ENCODE measurements at regions not wholly inside any gene's neighbourhood (a gene's known extent, or its start where the extent isn't known, plus 50 kb on each side); places are given as distances from the start of the nearest gene placed in this dataset.
"Not testable (repeated sequence)": the region's sequence is repeated elsewhere in the genome, so short reads cannot be mapped to it uniquely, and the experiment has no call there.

DNA sequence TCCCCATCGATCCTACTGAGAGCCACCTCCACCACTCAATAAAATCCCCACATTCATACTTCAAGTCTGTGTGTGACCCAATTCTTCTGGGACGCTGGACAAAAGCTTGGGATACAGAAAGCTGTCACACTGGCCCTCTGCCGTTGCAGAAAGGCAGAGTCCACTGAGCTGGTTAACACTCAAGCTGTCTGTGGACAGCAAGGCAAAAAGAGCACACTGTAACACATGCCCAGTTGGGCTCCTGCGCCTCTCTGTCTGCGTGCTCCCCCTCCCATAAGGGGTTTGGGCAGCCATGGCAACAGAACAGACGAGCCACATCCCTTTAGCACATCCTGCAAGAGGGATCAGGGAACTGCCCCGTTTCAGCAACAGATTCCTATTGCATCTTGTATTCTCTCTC lies 106.9 kb upstream of the RGPD4 start:
- Mint-ChIP-seq H3K36me3 (ENCODE audit: low read depth) (no peaks in the 10 kb centered on the region), H3K27ac (no peak overlapping the region), H3K9me3 (no peaks in the 10 kb centered on the region), H3K27me3 (ENCODE audit: low read depth) (peaks cover 4% of the 10 kb centered on the region), H3K4me1 (peaks cover 6% of the 10 kb centered on the region), H3K4me3 (no peak overlapping the region)
- TF ChIP-seq, protein P1, sequence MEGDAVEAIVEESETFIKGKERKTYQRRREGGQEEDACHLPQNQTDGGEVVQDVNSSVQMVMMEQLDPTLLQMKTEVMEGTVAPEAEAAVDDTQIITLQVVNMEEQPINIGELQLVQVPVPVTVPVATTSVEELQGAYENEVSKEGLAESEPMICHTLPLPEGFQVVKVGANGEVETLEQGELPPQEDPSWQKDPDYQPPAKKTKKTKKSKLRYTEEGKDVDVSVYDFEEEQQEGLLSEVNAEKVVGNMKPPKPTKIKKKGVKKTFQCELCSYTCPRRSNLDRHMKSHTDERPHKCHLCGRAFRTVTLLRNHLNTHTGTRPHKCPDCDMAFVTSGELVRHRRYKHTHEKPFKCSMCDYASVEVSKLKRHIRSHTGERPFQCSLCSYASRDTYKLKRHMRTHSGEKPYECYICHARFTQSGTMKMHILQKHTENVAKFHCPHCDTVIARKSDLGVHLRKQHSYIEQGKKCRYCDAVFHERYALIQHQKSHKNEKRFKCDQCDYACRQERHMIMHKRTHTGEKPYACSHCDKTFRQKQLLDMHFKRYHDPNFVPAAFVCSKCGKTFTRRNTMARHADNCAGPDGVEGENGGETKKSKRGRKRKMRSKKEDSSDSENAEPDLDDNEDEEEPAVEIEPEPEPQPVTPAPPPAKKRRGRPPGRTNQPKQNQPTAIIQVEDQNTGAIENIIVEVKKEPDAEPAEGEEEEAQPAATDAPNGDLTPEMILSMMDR (IDR thresholded peaks at IDR 0.05; ENCODE audit: unreplicated experiment in 3 of 3) = no peak

DNA sequence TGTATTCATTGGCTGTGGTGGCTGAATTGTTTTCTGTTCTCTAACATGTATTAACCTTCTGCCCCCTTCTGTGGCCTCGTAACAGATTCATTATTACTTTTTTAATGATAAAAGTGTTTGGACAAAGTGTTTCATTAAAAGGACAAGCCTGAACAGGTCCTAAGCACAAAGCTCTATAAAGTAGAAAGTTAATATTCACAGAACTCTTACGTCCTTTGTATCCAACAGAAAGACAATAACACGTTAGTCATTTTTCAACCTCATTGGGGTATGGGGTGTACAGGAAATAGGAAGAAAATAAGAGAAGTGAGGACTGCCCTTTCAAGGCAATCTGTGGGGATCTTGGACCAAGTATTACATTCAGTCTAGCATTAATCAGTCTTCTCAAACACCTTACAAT lies 105.5 kb upstream of the RGPD4 start:
- H3K4me1 Mint-ChIP-seq = peaks cover 6% of the 10 kb centered on the region
- TF ChIP-seq, protein P1 (IDR thresholded peaks at IDR 0.05; ENCODE audit: unreplicated experiment in 3 of 3) = no peak
- peaks cover 8% of the 10 kb centered on the region for H3K27me3 Mint-ChIP-seq (ENCODE audit: low read depth)
- H3K4me3 Mint-ChIP-seq = no peak overlapping the region
- no peaks in the 10 kb centered on the region for H3K9me3 Mint-ChIP-seq
- no peak overlapping the region for H3K27ac Mint-ChIP-seq
- H3K36me3 Mint-ChIP-seq (ENCODE audit: low read depth) = no peaks in the 10 kb centered on the region

DNA sequence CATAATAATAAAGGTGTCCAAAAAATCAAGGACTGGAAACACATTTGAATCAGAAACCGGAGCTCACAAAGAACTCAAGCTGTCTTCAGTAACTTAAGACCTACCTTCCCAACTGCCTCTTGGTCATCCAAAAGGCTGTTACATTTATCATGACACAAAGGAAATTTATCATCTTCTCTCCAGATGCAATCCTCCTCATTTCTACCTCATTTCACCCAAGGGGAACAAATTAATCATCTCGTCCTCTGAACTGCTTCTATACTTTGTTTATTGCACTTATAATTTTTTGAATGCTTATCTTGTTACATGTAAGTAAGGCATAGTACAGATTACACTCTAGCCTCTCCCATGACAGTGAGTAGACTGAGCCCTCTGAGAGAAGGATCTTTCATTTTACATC lies 105.1 kb upstream of the RGPD4 start:
- no peak overlapping the region for H3K27ac Mint-ChIP-seq
- H3K9me3 Mint-ChIP-seq = no peaks in the 10 kb centered on the region
- H3K36me3 Mint-ChIP-seq (ENCODE audit: low read depth) = no peaks in the 10 kb centered on the region
- H3K27me3 Mint-ChIP-seq (ENCODE audit: low read depth) = peaks cover 9% of the 10 kb centered on the region
- no peak overlapping the region for H3K4me3 Mint-ChIP-seq
- TF ChIP-seq, protein P1 (IDR thresholded peaks at IDR 0.05; ENCODE audit: unreplicated experiment in 3 of 3) = no peak
- peaks cover 6% of the 10 kb centered on the region for H3K4me1 Mint-ChIP-seq

DNA sequence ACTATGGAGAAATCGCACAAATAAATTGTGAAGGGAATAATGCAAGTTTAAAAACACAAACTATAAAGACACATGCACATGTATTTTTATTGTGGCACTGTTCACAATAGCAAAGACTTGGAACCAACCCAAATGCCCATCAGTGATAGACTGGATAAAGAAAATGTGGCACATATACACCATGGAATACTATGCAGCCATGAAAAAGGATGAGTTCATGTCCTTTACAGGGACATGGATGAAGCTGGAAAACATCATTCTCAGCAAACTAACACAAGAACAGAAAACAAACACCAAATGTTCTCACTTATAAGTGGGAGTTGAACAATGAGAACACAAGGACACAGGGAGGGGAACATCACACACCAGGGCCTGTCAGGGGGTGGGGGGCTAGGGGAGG lies 100.9 kb upstream of the RGPD4 start:
- H3K4me1 Mint-ChIP-seq = not testable (repeated sequence)

DNA sequence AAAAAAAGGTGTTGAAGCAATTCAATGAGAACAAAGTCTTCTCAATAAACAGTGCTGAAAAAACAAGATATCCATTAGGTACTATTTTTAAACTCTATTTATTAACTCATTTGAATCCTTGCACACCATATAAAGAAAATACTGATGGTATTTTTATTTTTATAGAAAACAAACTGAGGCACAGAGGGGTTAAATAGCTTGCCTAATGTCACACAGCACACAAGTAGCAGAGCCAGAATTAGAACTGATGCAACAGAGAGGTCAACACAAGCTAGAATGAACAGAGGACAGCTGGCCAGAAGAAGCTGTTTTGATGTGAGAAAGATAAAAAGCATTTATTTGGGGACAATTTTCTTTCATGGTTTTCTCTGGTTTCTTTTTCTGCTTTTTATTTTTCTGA lies 99.4 kb upstream of the RGPD4 start:
- no peak overlapping the region for H3K4me3 Mint-ChIP-seq
- H3K9me3 Mint-ChIP-seq = no peaks in the 10 kb centered on the region
- H3K27me3 Mint-ChIP-seq (ENCODE audit: low read depth) = peaks cover 5% of the 10 kb centered on the region
- no peak overlapping the region for H3K27ac Mint-ChIP-seq
- TF ChIP-seq, protein P1 (IDR thresholded peaks at IDR 0.05; ENCODE audit: unreplicated experiment in 3 of 3) = no peak
- H3K36me3 Mint-ChIP-seq (ENCODE audit: low read depth) = no peaks in the 10 kb centered on the region
- H3K4me1 Mint-ChIP-seq = no peaks in the 10 kb centered on the region

More for the DNA sequence above, 100.9 kb upstream of the RGPD4 start:
- H3K36me3 Mint-ChIP-seq (ENCODE audit: low read depth); H3K4me3 Mint-ChIP-seq; H3K27me3 Mint-ChIP-seq (ENCODE audit: low read depth); H3K9me3 Mint-ChIP-seq; H3K27ac Mint-ChIP-seq: not testable (repeated sequence)

DNA sequence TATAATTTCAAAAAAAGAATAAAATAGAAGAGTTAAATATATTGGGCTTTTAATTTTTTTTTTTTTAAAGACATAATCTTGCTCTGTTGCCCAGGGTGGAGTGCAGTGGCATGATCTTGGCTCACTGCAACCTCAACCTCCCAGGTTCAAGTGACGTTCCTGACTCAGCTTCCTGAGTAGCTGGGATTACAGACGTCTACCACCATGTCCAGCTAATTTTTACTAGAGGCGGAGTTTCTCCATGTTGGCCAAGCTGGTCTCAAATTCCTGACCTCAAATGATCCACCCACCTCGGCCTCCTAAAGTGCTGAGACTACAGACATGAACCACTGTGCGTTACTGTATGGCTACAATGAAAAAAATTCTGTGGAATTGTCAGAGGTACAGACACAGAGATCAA lies 98.1 kb upstream of the RGPD4 start:
- H3K4me3 Mint-ChIP-seq = no peak overlapping the region
- no peak overlapping the region for H3K27ac Mint-ChIP-seq
- H3K36me3 Mint-ChIP-seq (ENCODE audit: low read depth) = no peaks in the 10 kb centered on the region
- TF ChIP-seq, protein P1 (IDR thresholded peaks at IDR 0.05; ENCODE audit: unreplicated experiment in 3 of 3) = no peak
- H3K9me3 Mint-ChIP-seq = no peaks in the 10 kb centered on the region
- peaks cover 5% of the 10 kb centered on the region for H3K27me3 Mint-ChIP-seq (ENCODE audit: low read depth)
- H3K4me1 Mint-ChIP-seq = no peaks in the 10 kb centered on the region

Measured in nephron (organoid).